ENCODE measurements at regions not wholly inside any gene's neighbourhood (a gene's known extent, or its start where the extent isn't known, plus 50 kb on each side); places are given as distances from the start of the nearest gene placed in this dataset.

DNA sequence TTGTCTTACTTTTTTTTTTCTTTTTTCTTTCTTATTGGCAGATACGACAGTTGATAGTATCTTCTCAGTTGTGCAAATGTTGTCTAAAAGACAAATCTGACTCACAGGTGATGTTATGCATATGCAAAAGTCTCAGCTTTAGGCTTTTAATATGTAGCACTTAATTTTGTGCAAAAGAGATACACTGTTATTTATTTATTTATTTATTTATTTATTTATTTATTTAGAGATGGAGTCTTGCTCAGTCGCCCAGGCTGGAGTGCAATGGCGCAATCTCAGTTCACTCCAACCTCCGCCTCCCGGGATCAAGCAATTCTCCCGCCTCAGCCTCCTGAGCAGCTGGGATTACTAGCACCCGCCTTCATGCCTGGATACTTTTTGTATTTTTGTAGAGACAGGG is 383.9 kb upstream of the PCDH9 start:
- no peak for TF ChIP-seq POLR2AphosphoS5 (IDR thresholded peaks at IDR 0.05; ENCODE audit: low read depth)
- TF ChIP-seq, protein P1, sequence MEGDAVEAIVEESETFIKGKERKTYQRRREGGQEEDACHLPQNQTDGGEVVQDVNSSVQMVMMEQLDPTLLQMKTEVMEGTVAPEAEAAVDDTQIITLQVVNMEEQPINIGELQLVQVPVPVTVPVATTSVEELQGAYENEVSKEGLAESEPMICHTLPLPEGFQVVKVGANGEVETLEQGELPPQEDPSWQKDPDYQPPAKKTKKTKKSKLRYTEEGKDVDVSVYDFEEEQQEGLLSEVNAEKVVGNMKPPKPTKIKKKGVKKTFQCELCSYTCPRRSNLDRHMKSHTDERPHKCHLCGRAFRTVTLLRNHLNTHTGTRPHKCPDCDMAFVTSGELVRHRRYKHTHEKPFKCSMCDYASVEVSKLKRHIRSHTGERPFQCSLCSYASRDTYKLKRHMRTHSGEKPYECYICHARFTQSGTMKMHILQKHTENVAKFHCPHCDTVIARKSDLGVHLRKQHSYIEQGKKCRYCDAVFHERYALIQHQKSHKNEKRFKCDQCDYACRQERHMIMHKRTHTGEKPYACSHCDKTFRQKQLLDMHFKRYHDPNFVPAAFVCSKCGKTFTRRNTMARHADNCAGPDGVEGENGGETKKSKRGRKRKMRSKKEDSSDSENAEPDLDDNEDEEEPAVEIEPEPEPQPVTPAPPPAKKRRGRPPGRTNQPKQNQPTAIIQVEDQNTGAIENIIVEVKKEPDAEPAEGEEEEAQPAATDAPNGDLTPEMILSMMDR (IDR thresholded peaks at IDR 0.05; ENCODE audit: insufficient read depth, low read length) = no peak
- TF ChIP-seq GABPA (IDR thresholded peaks at IDR 0.05; ENCODE audit: low read depth) = no peak
- no peak for TF ChIP-seq SPI1 (IDR thresholded peaks at IDR 0.05; ENCODE audit: borderline replicate concordance, low read depth)

Data from HL-60 (cell line).